ENCODE measurements at regions not wholly inside any gene's neighbourhood (a gene's known extent, or its start where the extent isn't known, plus 50 kb on each side); places are given as distances from the start of the nearest gene placed in this dataset.

- no peak for TF ChIP-seq CTCF (IDR thresholded peaks at IDR 0.05 in 4 of 5, conservative IDR thresholded peaks at IDR 0.05 in 1 of 5)
- no peak for TF ChIP-seq POLR2A (IDR thresholded peaks at IDR 0.05)
These were observed 117.5 kb upstream of the APP start for GRCh38 chr21:26288026-26288425.
